ENCODE measurements at regions not wholly inside any gene's neighbourhood (a gene's known extent, or its start where the extent isn't known, plus 50 kb on each side); places are given as distances from the start of the nearest gene placed in this dataset.
A peak's percentile ranks its signal among the peaks of the same experiment; 100 is the strongest.

DNA sequence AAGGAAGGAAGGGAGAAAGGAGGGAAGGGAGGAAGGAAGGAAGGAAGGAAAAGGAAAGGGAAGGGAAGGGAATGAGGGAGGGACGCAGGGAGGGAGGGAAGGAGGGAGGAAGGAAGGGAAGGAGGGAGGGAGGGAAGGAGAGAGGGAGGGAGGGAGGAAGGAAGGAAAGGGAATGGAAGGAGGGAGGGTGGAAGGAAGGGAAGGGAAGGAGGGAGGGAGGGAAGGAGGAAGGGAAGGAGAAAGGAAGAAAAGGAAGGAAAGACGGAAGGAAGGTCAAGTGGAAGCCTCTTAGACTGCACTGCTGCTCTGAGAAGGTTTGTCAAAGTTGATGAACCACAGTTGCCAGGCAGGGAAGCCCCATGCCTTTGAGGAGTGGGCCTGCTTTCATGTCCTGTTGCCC lies 324.3 kb upstream of the ZFP64 start:
- TF ChIP-seq, protein P1, sequence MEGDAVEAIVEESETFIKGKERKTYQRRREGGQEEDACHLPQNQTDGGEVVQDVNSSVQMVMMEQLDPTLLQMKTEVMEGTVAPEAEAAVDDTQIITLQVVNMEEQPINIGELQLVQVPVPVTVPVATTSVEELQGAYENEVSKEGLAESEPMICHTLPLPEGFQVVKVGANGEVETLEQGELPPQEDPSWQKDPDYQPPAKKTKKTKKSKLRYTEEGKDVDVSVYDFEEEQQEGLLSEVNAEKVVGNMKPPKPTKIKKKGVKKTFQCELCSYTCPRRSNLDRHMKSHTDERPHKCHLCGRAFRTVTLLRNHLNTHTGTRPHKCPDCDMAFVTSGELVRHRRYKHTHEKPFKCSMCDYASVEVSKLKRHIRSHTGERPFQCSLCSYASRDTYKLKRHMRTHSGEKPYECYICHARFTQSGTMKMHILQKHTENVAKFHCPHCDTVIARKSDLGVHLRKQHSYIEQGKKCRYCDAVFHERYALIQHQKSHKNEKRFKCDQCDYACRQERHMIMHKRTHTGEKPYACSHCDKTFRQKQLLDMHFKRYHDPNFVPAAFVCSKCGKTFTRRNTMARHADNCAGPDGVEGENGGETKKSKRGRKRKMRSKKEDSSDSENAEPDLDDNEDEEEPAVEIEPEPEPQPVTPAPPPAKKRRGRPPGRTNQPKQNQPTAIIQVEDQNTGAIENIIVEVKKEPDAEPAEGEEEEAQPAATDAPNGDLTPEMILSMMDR (conservative IDR thresholded peaks at IDR 0.05; ENCODE audit: low read depth): no peak
- ChIA-PET CTCF (interaction anchor here (0.6 kb wide), 2 partner anchors 24 to 466 kb away, joined by 3 read pairs; no protein-coding TSS in a partner anchor), POLR2A (ENCODE audit: low non-redundant PET) (no interaction called here)
- no peak for DNase-seq (ENCODE audit: low spot score)
- H3K27ac ChIP-seq: no peak overlapping the region

DNA sequence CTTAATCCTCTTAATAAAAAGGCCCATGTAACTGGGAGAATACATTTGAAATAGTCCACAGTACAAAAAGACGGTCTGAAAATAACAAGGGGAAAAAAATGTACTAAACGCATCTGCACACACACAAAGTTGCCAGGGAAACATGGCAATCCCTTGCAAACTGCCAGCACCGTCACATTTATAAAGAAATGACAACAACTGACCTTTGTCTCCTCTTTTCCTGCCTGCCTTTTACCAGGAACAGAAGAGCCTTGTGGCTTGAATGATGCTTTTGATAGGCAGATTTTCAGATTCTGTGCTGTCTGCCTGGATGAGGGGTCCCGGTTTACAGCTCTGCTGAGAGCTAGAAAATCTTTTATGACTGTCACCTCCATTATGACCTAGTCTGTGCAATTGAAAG lies 308.6 kb upstream of the ZFP64 start:
- CTCF ChIA-PET: interaction anchor here (0.7 kb wide), 1 partner anchor 11 kb away, joined by 3 read pairs; no protein-coding TSS in a partner anchor
- TF ChIP-seq, protein P1 (conservative IDR thresholded peaks at IDR 0.05; ENCODE audit: low read depth): no peak
- DNase-seq (ENCODE audit: low spot score): no peak
- POLR2A ChIA-PET (ENCODE audit: low non-redundant PET): no interaction called here
- H3K27ac ChIP-seq: no peak overlapping the region

DNA sequence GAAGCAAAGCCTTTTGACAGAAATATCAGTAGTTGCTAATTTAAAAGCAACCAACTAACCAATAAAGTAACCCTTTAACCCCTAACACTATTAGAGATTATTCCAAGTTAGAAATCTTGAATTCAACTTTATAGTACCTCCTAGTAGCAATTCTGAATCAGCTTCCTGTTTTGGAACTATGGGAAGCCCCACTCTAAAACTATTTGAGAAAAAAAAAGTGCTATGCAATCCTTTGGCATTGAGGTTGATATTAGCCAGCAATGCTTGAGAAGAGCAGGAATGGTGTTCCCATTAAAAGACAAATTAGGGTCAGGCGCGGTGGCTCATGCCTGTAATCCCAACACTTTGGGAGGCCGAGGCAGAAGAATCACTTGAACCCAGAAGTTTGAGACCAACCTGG lies 306.2 kb upstream of the ZFP64 start:
- no peak overlapping the region for H3K27ac ChIP-seq
- TF ChIP-seq, protein P1 (conservative IDR thresholded peaks at IDR 0.05; ENCODE audit: low read depth): no peak
- no peak for DNase-seq (ENCODE audit: low spot score)
- ChIA-PET POLR2A (ENCODE audit: low non-redundant PET) (no interaction called here), CTCF (interaction anchor here (0.6 kb wide), 1 partner anchor 723 kb away, joined by 6 read pairs; no protein-coding TSS in a partner anchor)

DNA sequence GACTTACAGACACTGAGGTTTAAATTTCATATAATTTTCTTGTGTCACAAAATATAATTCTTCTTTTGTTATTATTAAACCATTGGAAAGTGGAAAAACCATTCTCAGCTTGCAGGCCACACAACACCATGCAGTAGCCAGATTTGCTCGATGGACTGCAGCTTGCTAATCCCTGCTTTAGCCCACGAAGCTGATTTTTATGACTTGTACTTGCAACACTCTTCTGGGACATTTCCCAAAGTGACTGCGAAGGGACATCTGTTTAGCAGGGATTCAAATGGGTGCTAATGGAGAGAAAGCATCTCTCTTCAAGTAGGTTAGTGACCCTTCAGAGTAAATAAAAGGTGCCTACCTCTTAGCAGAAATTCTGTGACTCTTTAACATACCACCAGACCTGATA lies 304.6 kb upstream of the ZFP64 start:
- no peak overlapping the region for H3K27ac ChIP-seq
- CTCF ChIA-PET: no interaction called here
- POLR2A ChIA-PET (ENCODE audit: low non-redundant PET): interaction anchor here (0.7 kb wide), 1 partner anchor 712 kb away, joined by 3 read pairs; no protein-coding TSS in a partner anchor
- TF ChIP-seq, protein P1 (conservative IDR thresholded peaks at IDR 0.05; ENCODE audit: low read depth): no peak
- DNase-seq (ENCODE audit: low spot score): no peak

DNA sequence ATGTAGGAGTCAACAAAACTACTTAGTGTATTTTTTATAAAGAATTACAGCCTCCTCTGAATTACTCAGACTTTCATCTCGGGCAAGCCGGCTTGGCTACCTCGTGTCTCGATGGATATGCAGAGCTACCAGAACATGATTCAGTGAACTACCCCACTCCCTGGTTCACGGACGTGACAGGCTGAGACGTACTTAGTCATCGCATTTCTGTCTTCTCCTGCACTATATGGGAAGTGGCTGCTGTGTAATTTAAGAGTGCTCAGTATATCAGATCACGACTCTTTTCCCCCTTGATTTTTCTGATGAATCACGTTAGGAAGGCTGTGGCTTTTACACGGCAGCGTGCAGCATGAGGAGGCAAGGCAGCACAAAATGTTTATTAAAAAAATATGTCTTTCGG lies 302.7 kb upstream of the ZFP64 start:
- ChIA-PET POLR2A (ENCODE audit: low non-redundant PET) (no interaction called here), CTCF (interaction anchor here (0.6 kb wide), 1 partner anchor 53 kb away, joined by 4 read pairs; no protein-coding TSS in a partner anchor)
- TF ChIP-seq, protein P1 (conservative IDR thresholded peaks at IDR 0.05; ENCODE audit: low read depth): no peak
- DNase-seq (ENCODE audit: low spot score): peak; percentile 84
- H3K27ac ChIP-seq: no peak overlapping the region; the same call in 1 of the 2 replicates

DNA sequence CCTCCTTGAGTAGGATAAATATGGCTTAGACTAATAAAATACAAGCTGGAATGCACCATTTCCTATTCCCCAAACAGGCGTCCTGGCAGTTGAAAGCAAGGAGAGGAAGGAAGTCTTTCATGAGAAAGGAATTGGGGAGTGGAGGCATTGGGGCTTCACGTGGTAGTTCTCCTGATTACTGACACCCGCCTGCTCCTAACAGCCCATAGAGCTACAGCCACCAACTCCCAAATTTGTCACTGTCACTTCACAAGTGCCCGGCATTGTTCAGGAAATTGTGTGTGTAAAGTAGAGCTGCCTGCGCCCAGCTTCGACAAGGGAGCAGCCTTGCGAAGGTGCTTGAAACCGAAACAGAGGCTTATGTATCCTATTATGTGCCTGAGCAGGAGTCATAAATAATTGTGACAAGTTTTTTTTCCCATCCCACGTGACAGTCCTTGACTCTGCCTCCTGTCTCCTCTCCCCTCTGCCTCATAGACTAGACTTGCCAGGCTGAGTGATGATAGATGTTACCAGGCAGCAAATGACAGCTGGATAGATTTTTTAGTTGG lies 301.7 kb upstream of the ZFP64 start:
- ChIA-PET CTCF (interaction anchor here (1.0 kb wide), 1 partner anchor 96 kb away, joined by 3 read pairs; no protein-coding TSS in a partner anchor), POLR2A (ENCODE audit: low non-redundant PET) (no interaction called here)
- DNase-seq (ENCODE audit: low spot score): no peak
- TF ChIP-seq, protein P1 (conservative IDR thresholded peaks at IDR 0.05; ENCODE audit: low read depth): no peak
- peak overlapping the region; percentile 50; the same call in 1 of the 2 replicates for H3K27ac ChIP-seq

Data from RWPE1 (cell line).